Fibroblast of skin of right quadriceps (primary cell): ENCODE measurements at regions not wholly inside any gene's neighbourhood (a gene's known extent, or its start where the extent isn't known, plus 50 kb on each side); places are given as distances from the start of the nearest gene placed in this dataset.

ENCODE experiments used
- DNase-seq: peaks from one replicate; pipeline ENCODE4 v3.0.0-alpha.2; 2013

DNA sequence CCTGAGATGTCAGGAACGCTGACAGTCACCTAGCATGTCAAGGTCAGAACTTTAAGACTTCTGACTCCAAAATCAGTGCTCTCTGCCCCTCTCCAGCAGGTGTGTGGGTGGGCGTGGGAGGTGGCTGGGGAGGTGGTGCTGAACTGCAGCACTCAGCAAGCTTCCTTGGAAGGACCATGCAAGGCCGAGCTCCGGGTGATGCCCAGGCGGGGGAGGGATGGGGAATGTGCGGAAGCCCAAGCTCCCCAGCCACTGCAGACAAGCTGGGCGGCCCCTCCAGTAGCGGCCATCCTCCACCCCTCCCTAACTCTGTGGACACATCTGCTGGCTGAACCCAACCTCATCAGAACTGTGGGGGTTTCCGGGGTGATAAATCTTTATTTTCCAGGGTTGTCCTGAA, 296.6 kb downstream of the TLE3 start:
- DNase-seq, result no peak

GRCh38 chr15:69802432-69802831, 295.3 kb downstream of the TLE3 start:
- no peak for DNase-seq

GRCh38 chr15:69804786-69805185, 292.9 kb downstream of the TLE3 start:
- DNase-seq, result no peak

- DNase-seq, result no peak
Observed at GRCh38 chr15:69805248-69805953, 292.3 kb downstream of the TLE3 start.

DNA sequence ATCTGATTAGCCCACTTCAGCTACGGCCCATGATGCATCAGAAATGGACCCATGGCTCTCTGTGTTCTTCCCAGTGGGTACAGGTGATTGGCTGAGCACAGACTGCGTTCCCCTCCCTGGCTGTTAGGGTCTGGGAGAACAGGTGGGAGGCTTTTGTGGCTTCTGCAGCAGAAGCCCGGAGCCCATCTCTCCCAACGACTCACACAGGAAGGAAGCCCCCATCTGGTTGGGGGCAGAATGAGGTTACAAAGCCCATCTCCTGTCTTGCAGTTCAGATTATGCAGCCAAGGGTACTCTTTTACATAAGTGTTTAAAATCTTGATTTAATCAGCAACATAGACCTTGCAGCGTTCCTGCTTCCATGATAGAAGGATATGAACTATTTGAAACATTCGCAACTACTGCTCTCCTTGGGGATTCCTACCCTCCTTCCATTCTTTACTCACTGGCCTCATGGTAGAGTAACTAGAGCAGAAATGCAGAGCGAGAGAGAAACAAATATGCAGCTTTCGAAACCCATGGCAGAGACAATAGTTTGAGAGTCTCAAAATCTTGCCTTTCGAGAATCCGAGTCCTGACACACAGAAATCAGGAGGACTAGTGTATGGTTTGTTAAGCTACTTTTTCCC, 291.3 kb downstream of the TLE3 start:
- DNase-seq, result no peak

- peak; percentile 28 for DNase-seq
Observed at GRCh38 chr15:69807721-69808120, 290.0 kb downstream of the TLE3 start.

GRCh38 chr15:69808756-69809155, 289.0 kb downstream of the TLE3 start:
- no peak for DNase-seq

- DNase-seq, result no peak
Observed at GRCh38 chr15:69809421-69809820, 288.3 kb downstream of the TLE3 start.

DNA sequence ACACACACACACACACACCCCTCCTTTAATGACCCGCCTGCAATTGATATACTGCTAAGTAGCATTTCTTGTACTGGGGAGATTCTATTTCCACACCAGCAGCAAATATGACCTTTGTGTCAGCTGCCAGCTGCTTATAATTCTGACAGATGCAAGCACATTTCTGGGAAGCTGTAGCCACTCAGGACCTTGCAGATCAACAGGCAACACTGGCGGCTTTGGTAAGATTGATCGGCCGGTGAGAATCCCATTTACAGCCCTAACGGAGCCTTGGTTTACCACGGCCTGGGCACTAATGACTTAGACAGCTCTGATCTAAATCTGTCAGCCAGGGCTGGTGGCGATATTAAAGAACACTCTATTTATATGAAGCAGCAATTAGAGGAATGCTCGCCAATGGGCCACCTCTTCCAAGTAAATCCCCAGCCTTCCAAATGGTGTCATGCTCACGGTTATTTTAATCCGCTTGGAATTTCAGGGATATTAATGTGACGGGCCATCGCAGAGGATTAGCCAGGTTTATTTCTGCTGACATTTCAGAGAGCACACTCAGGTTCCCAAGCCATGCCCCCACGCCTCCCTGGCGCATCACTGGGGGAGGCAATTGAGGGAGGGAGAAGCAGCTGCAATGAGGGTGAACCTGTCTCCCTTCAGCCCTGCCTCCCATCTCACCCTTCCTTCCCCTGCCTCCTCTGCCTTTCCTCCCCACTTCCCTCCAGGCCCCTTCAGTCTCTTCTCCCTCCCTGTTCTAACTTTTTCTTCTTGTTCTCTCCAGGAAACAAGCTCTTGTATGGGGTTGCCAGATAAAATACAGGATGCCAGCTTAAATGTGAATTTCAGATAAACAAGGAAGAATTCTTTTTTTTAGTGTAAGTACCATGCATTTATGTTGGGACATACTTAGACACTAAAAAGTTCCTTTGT, 287.0 kb downstream of the TLE3 start:
- DNase-seq, result no peak

- DNase-seq, result no peak
Observed at GRCh38 chr15:69812861-69813261, 284.9 kb downstream of the TLE3 start.

- DNase-seq, result no peak
Observed at GRCh38 chr15:69813881-69814280, 283.8 kb downstream of the TLE3 start.

DNA sequence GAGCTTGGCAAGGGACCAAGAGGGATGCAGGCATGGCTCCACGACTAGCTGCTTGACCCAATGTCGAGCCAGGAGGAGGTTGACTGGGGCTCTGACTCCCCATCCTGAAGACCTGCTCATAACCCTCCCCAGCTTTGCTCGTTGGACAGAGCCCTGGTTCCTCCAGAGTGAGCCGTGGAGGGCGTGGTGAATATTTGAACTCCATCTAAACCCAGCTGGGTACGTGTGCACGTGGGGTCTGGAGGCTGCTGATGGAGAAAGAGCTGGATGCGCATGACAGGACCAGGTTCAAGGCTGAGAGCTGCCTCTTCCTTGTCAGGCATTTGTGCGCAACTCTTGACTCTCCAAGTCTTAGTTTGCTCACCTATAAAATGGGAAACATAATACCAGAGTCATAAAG, 282.8 kb downstream of the TLE3 start:
- DNase-seq, result no peak

GRCh38 chr15:69815793-69816192, 281.9 kb downstream of the TLE3 start:
- no peak for DNase-seq

DNA sequence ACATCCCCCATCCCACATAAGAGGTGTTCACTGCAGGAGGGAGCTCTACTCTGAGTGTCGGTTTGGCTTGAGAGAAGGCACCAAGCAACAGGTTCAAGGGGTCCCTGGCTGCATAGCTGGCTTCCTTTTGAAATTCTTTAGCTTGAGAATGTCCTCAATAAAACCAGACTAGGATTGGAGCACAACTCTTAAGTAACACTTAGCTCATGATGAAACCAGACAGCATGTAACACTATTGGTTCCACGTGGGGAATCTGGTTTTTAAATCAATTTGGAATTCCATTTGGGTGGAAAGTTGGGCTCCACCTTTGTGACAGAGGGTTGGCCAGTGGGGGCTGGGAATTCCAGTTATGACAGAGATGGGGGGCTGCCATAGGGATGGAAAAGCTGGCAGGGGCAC, 281.2 kb downstream of the TLE3 start:
- no peak for DNase-seq

GRCh38 chr15:69818529-69818928, 279.2 kb downstream of the TLE3 start:
- DNase-seq, result no peak

GRCh38 chr15:69819371-69819770, 278.3 kb downstream of the TLE3 start:
- DNase-seq, result no peak

GRCh38 chr15:69820819-69821218, 276.9 kb downstream of the TLE3 start:
- DNase-seq, result no peak

DNA sequence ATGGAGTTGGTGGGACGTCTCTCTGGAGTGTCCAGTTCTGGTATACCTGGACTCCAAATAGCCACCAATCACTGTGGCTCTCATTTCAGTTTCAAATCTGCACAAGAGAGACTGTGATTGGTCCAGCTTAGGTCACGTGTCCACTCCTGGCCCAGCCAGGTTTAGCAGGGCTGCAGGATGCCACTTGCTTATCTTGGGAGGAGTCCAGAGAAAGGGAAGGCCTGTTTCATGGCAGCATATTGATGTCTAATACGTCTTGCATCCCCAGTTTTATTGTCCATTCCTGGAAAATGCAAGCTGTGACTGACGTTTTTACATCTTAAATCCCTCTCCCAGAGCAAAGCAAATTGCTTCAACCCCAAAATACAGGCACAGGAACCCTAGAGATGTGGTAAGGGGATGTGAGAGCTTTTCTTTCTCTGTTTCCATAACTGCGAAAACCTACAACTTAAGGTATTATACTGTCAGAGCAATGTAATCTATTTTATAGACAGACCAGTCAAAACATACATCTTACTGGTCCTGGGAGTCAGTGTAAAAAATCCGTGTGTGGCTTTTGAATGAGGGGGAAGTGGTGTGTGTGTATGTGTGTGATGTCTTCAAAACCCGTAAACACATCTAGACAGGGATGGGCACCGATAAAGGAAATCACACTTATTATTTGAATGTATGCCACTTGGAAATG, 274.4 kb downstream of the TLE3 start:
- DNase-seq, result peak; percentile 16

DNA sequence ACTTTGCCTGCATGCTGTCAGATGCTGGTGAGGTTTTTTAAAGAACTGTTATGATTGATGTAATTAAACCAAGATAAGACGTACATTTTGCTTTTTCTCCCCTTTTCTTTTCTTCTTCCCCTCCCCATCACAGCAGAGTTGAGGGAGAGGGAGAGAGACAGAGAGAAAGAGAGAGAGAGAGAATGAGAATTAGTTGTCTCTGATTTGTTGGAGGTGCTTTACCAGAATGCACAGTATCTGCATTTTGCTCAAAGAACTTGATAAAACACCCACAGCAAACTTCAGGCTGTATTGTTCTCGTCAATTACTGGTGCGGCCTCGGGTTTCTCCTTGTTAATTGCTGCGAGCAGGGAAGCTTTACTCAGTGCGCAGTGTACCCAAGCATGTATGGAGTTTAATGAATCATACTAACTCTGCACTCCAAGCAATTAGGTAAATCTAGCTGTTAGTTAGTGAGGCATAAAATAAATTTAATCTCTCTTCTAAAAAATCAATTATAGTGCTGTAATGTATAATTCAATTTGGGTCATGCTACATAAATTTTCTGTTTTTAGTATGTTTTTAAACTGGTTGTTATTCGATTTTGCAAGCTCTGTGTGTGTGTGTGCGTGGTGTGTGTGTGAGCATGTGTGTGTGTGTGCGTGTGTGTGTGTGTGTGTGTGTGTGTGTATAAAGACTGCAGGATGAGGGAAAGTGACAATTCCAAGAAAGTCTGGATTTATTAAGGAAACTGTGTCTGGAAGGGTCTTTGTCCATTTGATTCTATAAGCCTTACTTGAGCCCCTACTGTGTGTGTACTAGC, 273.4 kb downstream of the TLE3 start:
- no peak for DNase-seq

GRCh38 chr15:69824877-69825406, 272.8 kb downstream of the TLE3 start:
- DNase-seq, result no peak

- peak; percentile 35 for DNase-seq
Observed at GRCh38 chr15:69825941-69826818, 271.5 kb downstream of the TLE3 start.
